Esophagus muscularis mucosa (tissue), 4 donors: ENCODE measurements at regions not wholly inside any gene's neighbourhood (a gene's known extent, or its start where the extent isn't known, plus 50 kb on each side); places are given as distances from the start of the nearest gene placed in this dataset.

Experiments used
- DNase-seq: peaks from one replicate; pipeline ENCODE4 v3.0.0-alpha.2; 2017; ENCODE audit errors: extremely low spot score
- H3K27ac ChIP-seq, 4 donors: fragments of 200-600 bp; sonication (generic); replicated peaks in 1 of 4; 1 replicate in 3 of 4; 2 replicates in 1 of 4; pipeline ENCODE4 v1.5.1; 2016 to 2019; ENCODE audit warnings: mild to moderate bottlenecking in 1 of 4
- H3K27me3 ChIP-seq, 4 donors: fragments of 200-600 bp; sonication (generic); one replicate each; pipeline versions ENCODE4 v1.5.1 to v1.6.0; 2016 to 2019
- H3K36me3 ChIP-seq, 4 donors: fragments of 200-600 bp; sonication (generic); one replicate each; pipeline ENCODE4 v1.5.1; 2016 to 2019
- H3K4me1 ChIP-seq, 4 donors: fragments of 200-600 bp; sonication (generic); one replicate each; pipeline ENCODE4 v1.5.1; 2016 to 2019
- H3K4me3 ChIP-seq, 4 donors: fragments of 200-600 bp; sonication (generic); 1 replicate in 2 of 4; 2 replicates in 2 of 4; pipeline ENCODE4 v1.5.1; 2016 to 2019; ENCODE audit warnings: mild to moderate bottlenecking in 4 of 4, moderate library complexity in 1 of 4
- H3K9me3 ChIP-seq, 4 donors: fragments of 200-600 bp; sonication (generic); 1 replicate in 3 of 4; 2 replicates in 1 of 4; pipeline ENCODE4 v1.5.1; 2016 to 2019
- CTCF ChIP-seq, 3 experiments: fragments of 200-600 bp in 2 of 3; fragments of 450-650 bp in 1 of 3; sonication (generic) in 2 of 3; IDR thresholded peaks; one replicate each; pipeline ENCODE4 v1.5.1; 2017 to 2019; ENCODE audit warnings: antibody characterized with exemption in 3 of 3, mild to moderate bottlenecking in 2 of 3, moderate library complexity in 1 of 3
- EP300 ChIP-seq: sonication (generic); formaldehyde crosslinking; IDR thresholded peaks from one replicate; pipeline ENCODE4 v1.6.1; 2017; ENCODE audit warnings: antibody characterized with exemption
- POLR2A ChIP-seq: fragments of 450-650 bp; IDR thresholded peaks from one replicate; pipeline ENCODE4 v1.6.1; 2017; ENCODE audit warnings: antibody characterized with exemption, moderate library complexity, mild to moderate bottlenecking, low read depth
- POLR2AphosphoS5 ChIP-seq, 2 donors: sonication (generic); formaldehyde crosslinking; IDR thresholded peaks; one replicate each; pipeline ENCODE4 v1.6.1; 2017; ENCODE audit warnings: antibody characterized with exemption in 2 of 2
- WGBS: methylation state at CpG from one replicate; pipeline ENCODE4 v1.1.5; 2018; 5-methylcytosine and 5-hydroxymethylcytosine counted together
- intact Hi-C: fragments of 100-400 bp; cut with DNase I; formaldehyde crosslinking; loops from one replicate; pipeline ENCODE4 v1.15.1; 2023

GRCh38 chr5:176187276-176188062 is 50.8 kb upstream of the SIMC1 start:
- no peak overlapping the region for H3K27ac ChIP-seq
- WGBS: 66% methylated on average over 17 of the region's 17 CpGs
- H3K27me3 ChIP-seq: peaks cover 0 to 19% (median 0%) of the 10 kb centered on the region in 4 donors
- DNase-seq: no peak
- H3K4me1 ChIP-seq: no peaks in the 10 kb centered on the region
- H3K4me3 ChIP-seq: no peak overlapping the region
- TF ChIP-seq POLR2AphosphoS5 (IDR thresholded peaks at IDR 0.05): no peak
- TF ChIP-seq CTCF (IDR thresholded peaks at IDR 0.05): no peak
- TF ChIP-seq EP300: no peak
- no peak for TF ChIP-seq POLR2A
- intact Hi-C loops: no loop called here
- no peaks in the 10 kb centered on the region for H3K9me3 ChIP-seq
- no peaks in the 10 kb centered on the region for H3K36me3 ChIP-seq

- H3K9me3 ChIP-seq: no peaks in the 10 kb centered on the region
- no peak overlapping the region for H3K27ac ChIP-seq
- intact Hi-C loops: no loop called here
- no peaks in the 10 kb centered on the region for H3K4me1 ChIP-seq
- H3K4me3 ChIP-seq: no peak overlapping the region
- TF ChIP-seq CTCF (IDR thresholded peaks at IDR 0.05): no peak
- no peak for TF ChIP-seq POLR2A
- TF ChIP-seq EP300: no peak
- no peak for TF ChIP-seq POLR2AphosphoS5 (IDR thresholded peaks at IDR 0.05)
- no peak for DNase-seq
- peaks cover 0 to 23% (median 0%) of the 10 kb centered on the region in 4 donors for H3K27me3 ChIP-seq
- 95% methylated on average over 7 of the region's 7 CpGs for WGBS
- no peaks in the 10 kb centered on the region for H3K36me3 ChIP-seq
Measured at GRCh38 chr5:176188085-176188484, 50.1 kb upstream of the SIMC1 start.
